K562 (cell line): ENCODE measurements at regions not wholly inside any gene's neighbourhood (a gene's known extent, or its start where the extent isn't known, plus 50 kb on each side); places are given as distances from the start of the nearest gene placed in this dataset.

Experiments
- ATAC-seq: fragments of 200-7000 bp; cut with Tn5 transposase; 3 replicates; pipeline ENCODE4 v1.9.1; 2020; ENCODE audit warnings: moderate library complexity
- BruUV-seq: library from RNA; stranded (reverse); fragments of 400-500 nt; replicated peaks from 2 replicates; lab custom pipeline; 2021; lab: Mats Ljungman, UMichigan
- CTCF ChIA-PET: fragments of 300-600 bp; formaldehyde crosslinking; extraction: SDS; loops from one replicate; lab custom pipeline; 2021; ENCODE audit warnings: low intra/inter-chr PET ratio; lab: Yijun Ruan, JAX
- POLR2A ChIA-PET: fragments of 300-600, 350-650 bp; sonication (Branson Sonifier 250); formaldehyde crosslinking; extraction: SDS; loops from one replicate; lab custom pipeline; 2021; ENCODE audit warnings: antibody characterized with exemption, inconsistent platforms; lab: Yijun Ruan, JAX
- DNase-seq, 4 experiments: peaks; one replicate each; pipeline versions ENCODE4 v3.0.0 to v3.0.0-alpha.2; 2011 to 2018; ENCODE audit warnings: low spot score in 3 of 4, mixed read lengths in 3 of 4; ENCODE audit errors: extremely low read depth in 1 of 4
- FAIRE-seq: peaks from 2 replicates; lab custom pipeline; 2011; peaks lifted over from hg19 to GRCh38; lab: Jason Lieb, UNC
- H2AFZ ChIP-seq: 2 replicates; pipeline ENCODE4 v1.6.0; 2011; ENCODE audit warnings: low read depth, low read length, control low read depth, inconsistent platforms
- H3K27ac ChIP-seq: fragments of 200-600 bp; 3 replicates; pipeline ENCODE4 v1.8.0; 2011; ENCODE audit warnings: low read depth, mild to moderate bottlenecking, control low read depth, inconsistent platforms, low read length, moderate library complexity, mixed read lengths; ENCODE audit errors: extremely low read depth
- H3K27me3 ChIP-seq, 2 experiments: fragments of 300-600 bp in 1 of 2; 2 replicates in 1 of 2; 3 replicates in 1 of 2; pipeline versions ENCODE4 v1.6.0 to v1.8.0; 2011; ENCODE audit warnings: inconsistent platforms in 2 of 2, low read length in 2 of 2, mild to moderate bottlenecking in 1 of 2, mixed read lengths in 1 of 2, moderate library complexity in 1 of 2; ENCODE audit not compliant: control insufficient read depth in 2 of 2, insufficient read depth in 2 of 2
- H3K36me3 ChIP-seq: fragments of 300-600 bp; 3 replicates; pipeline ENCODE4 v1.8.0; 2011; ENCODE audit warnings: mild to moderate bottlenecking, low read length, inconsistent platforms; ENCODE audit not compliant: control insufficient read depth, insufficient read depth
- H3K4me1 ChIP-seq, 2 experiments: fragments of 200-600 bp in 1 of 2; replicated peaks in 1 of 2; 2 replicates in 1 of 2; 3 replicates in 1 of 2; pipeline versions ENCODE4 v1.5.1 to v1.8.0; 2011; ENCODE audit warnings: inconsistent platforms in 2 of 2, low read length in 2 of 2, mild to moderate bottlenecking in 1 of 2, mixed read lengths in 1 of 2, moderate library complexity in 1 of 2; ENCODE audit not compliant: control insufficient read depth in 2 of 2, insufficient read depth in 2 of 2
- H3K4me2 ChIP-seq: 2 replicates; pipeline ENCODE4 v1.6.1; 2011; ENCODE audit warnings: low read length, control low read depth, inconsistent platforms, mixed read lengths; ENCODE audit not compliant: insufficient read depth
- H3K4me3 ChIP-seq: fragments of 200-600 bp; sonication (generic), shearing (Covaris generic); 2 replicates; pipeline ENCODE4 v1.5.1; 2016; ENCODE audit warnings: control low read depth, inconsistent platforms
- H3K79me2 ChIP-seq: fragments of 200-600 bp; 3 replicates; pipeline ENCODE4 v1.8.0; 2011; ENCODE audit warnings: low read length, inconsistent platforms; ENCODE audit not compliant: control insufficient read depth, insufficient read depth
- H3K9ac ChIP-seq, 2 experiments: 2 replicates each; pipeline versions ENCODE4 v1.6.0 to v1.6.1; 2011; ENCODE audit warnings: low read depth in 2 of 2, low read length in 2 of 2, control low read depth in 1 of 2, inconsistent platforms in 1 of 2, mild to moderate bottlenecking in 1 of 2, mixed read lengths in 1 of 2; ENCODE audit not compliant: insufficient read depth in 1 of 2
- H3K9me1 ChIP-seq: one replicate; pipeline ENCODE4 v1.6.0; 2011; ENCODE audit warnings: inconsistent platforms, mild to moderate bottlenecking, low read length, moderate library complexity; ENCODE audit not compliant: control insufficient read depth, insufficient read depth
- H3K9me3 ChIP-seq: replicated peaks from 2 replicates; pipeline ENCODE4 v1.5.1; 2011; ENCODE audit warnings: low read depth, low read length, inconsistent platforms; ENCODE audit not compliant: control insufficient read depth, insufficient read depth
- H4K20me1 ChIP-seq: replicated peaks from 2 replicates; pipeline ENCODE4 v1.6.1; 2011; ENCODE audit warnings: low read length, inconsistent platforms, mixed read lengths; ENCODE audit not compliant: control insufficient read depth, insufficient read depth
- ARID1B ChIP-seq: fragments of 450-650 bp; IDR thresholded peaks from 2 replicates; pipeline ENCODE4 v1.6.1; 2016; ENCODE audit warnings: antibody characterized with exemption, mild to moderate bottlenecking, inconsistent platforms
- CREB3 ChIP-seq: fragments of 450-650 bp; conservative IDR thresholded peaks from 2 replicates; pipeline ENCODE4 v1.6.1; 2016; ENCODE audit warnings: missing genetic modification characterization, low read depth, mild to moderate bottlenecking, missing compliant biosample characterization, moderate library complexity
- IRF1 ChIP-seq: sonication (generic); formaldehyde crosslinking; IDR thresholded peaks from 2 replicates; pipeline ENCODE4 v1.8.0; 2022; ENCODE audit warnings: missing genetic modification reagents, mild to moderate bottlenecking, borderline replicate concordance
- MAFF ChIP-seq: IDR thresholded peaks from 2 replicates; pipeline ENCODE4 v1.6.1; 2012; ENCODE audit warnings: low read length, improper control_type of control experiment
- NFE2L1 ChIP-seq: fragments of 450-650 bp; IDR thresholded peaks from 2 replicates; pipeline ENCODE4 v1.6.1; 2016; ENCODE audit warnings: missing genetic modification characterization, low read depth, mild to moderate bottlenecking, missing compliant biosample characterization, moderate library complexity, borderline replicate concordance
- POLR3A ChIP-seq: IDR thresholded peaks from 2 replicates; pipeline ENCODE4 v1.6.1; 2011; ENCODE audit warnings: borderline replicate concordance, mild to moderate bottlenecking, moderate library complexity; ENCODE audit not compliant: insufficient read length, insufficient read depth; ENCODE audit errors: extremely low read depth
- SIN3A ChIP-seq, 2 experiments: fragments of 150-350 bp in 1 of 2; IDR thresholded peaks; 2 replicates each; pipeline ENCODE4 v1.6.1; 2011 to 2016; ENCODE audit warnings: borderline replicate concordance in 2 of 2, low read depth in 2 of 2, low read length in 2 of 2, mild to moderate bottlenecking in 2 of 2, moderate library complexity in 2 of 2; ENCODE audit not compliant: control insufficient read depth in 1 of 2
- ZNF3 ChIP-seq: fragments of 250-450 bp; sonication (Bioruptor Pico); IDR thresholded peaks from 2 replicates; pipeline ENCODE4 v1.5.0; 2021; ENCODE audit warnings: mild to moderate bottlenecking, moderate library complexity
- ZNF592 ChIP-seq: fragments of 450-650 bp; IDR thresholded peaks from 2 replicates; pipeline ENCODE4 v1.6.1; 2017; ENCODE audit warnings: antibody characterized with exemption, mild to moderate bottlenecking
- ZNF699 ChIP-seq: fragments of 250-450 bp; sonication (Bioruptor Pico); IDR thresholded peaks from 2 replicates; pipeline ENCODE4 v1.8.0; 2021; ENCODE audit warnings: mild to moderate bottlenecking, moderate library complexity; ENCODE audit not compliant: insufficient replicate concordance
- WGBS: fragments of 100-300 bp; shearing (Covaris generic); methylation state at CpG from one replicate; pipeline ENCODE4 v1.1.6; 2016; ENCODE audit warnings: low coverage, mixed read lengths; ENCODE audit not compliant: insufficient coverage; ENCODE audit errors: missing lambda C conversion rate; 5-methylcytosine and 5-hydroxymethylcytosine counted together
- in situ Hi-C: fragments of 300-500 bp; cut with MboI; formaldehyde crosslinking; loops from 4 replicates; pipeline ENCODE4 v1.15.0; 2018; ENCODE audit warnings: inconsistent platforms, mixed read lengths
- intact Hi-C: fragments of 100-400 bp; cut with micrococcal nuclease; formaldehyde crosslinking; loops from 2 replicates; pipeline ENCODE4 v1.14.2; 2022

- BruUV-seq = no TSS peak
- peaks cover 8% of the 10 kb centered on the region for H4K20me1 ChIP-seq
- H3K4me2 ChIP-seq = no peak overlapping the region
- no peak for DNase-seq
- intact Hi-C loops = no loop called here
- H3K27ac ChIP-seq = no peak overlapping the region
- CTCF ChIA-PET = no interaction called here
- no peaks in the 10 kb centered on the region for H3K9me3 ChIP-seq
- POLR2A ChIA-PET = no interaction called here
- WGBS = under 1% methylated on average over 9 of the region's 9 CpGs
- no peak overlapping the region for H3K4me3 ChIP-seq
- H2AFZ ChIP-seq = no peak overlapping the region
- TF ChIP-seq ZNF3 (CRISPR knock-in tag) (no peak), ZNF592 (no peak), ARID1B (no peak), IRF1 (no peak), ZNF699 (CRISPR knock-in tag) (no peak), POLR3A (no peak), SIN3A (IDR thresholded peaks at IDR 0.05; ENCODE audit: borderline replicate concordance in 2 of 2, control insufficient read depth in 1 of 2, low read depth in 2 of 2, low read length in 2 of 2) (no peak), MAFF (no peak), CREB3 (tag) (no peak), NFE2L1 (tag) (no peak)
- H3K79me2 ChIP-seq = no peaks in the 10 kb centered on the region
- no peak for ATAC-seq
- H3K27me3 ChIP-seq = peaks cover 32 to 68% of the 10 kb centered on the region in 2 experiments
- no peak overlapping the region for H3K9ac ChIP-seq
- in situ Hi-C loops = no loop called here
- no peaks in the 10 kb centered on the region for H3K9me1 ChIP-seq
- H3K4me1 ChIP-seq = no peaks in the 10 kb centered on the region
- no peak for FAIRE-seq
- H3K36me3 ChIP-seq = no peaks in the 10 kb centered on the region
Observed at GRCh38 chr3:13689373-13690260, 140.7 kb downstream of the FBLN2 start.
